ENCODE measurements at regions not wholly inside any gene's neighbourhood (a gene's known extent, or its start where the extent isn't known, plus 50 kb on each side); places are given as distances from the start of the nearest gene placed in this dataset.

DNA sequence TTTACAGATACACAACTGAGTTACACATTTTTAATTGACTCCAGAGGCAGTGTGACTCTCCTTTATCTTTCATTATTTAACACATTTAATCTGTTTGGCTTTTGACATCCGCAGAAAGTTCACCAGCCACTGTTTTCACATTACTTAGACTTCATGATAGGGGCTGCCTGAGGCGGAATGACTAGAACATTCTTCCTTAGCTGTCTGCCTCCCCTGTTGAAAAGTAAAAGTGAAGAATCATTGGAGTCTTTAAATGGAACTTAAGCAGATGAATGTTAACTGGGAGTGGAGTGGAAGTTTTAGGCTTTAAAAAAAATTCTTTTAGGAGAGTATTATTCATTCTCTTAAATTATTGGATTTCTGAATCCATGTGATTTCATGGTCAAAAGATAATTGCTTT lies 229.2 kb upstream of the MTNR1B start:
- H3K27me3 ChIP-seq (ENCODE audit: control insufficient read depth in 5 of 5, insufficient read depth in 4 of 5, low read length in 5 of 5), result no peaks in the 10 kb centered on the region
- no peak overlapping the region for H3K9ac ChIP-seq (ENCODE audit: low read length in 5 of 5)
- H3K4me3 ChIP-seq (ENCODE audit: low read depth in 1 of 5, low read length in 5 of 5), result no peak overlapping the region
- peaks cover 0 to 24% (median 15%) of the 10 kb centered on the region in 5 donors for H3K4me1 ChIP-seq (ENCODE audit: control insufficient read depth in 5 of 5, insufficient read depth in 5 of 5, low read length in 5 of 5)
- no peaks in the 10 kb centered on the region for H3K9me3 ChIP-seq (ENCODE audit: control insufficient read depth in 5 of 5, low read length in 5 of 5)
- peak overlapping the region; percentile 87 for H3K27ac ChIP-seq (ENCODE audit: low read depth, low read length)
- H3K36me3 ChIP-seq (ENCODE audit: control insufficient read depth in 5 of 5, insufficient read depth in 5 of 5, low read length in 5 of 5), result no peaks in the 10 kb centered on the region

DNA sequence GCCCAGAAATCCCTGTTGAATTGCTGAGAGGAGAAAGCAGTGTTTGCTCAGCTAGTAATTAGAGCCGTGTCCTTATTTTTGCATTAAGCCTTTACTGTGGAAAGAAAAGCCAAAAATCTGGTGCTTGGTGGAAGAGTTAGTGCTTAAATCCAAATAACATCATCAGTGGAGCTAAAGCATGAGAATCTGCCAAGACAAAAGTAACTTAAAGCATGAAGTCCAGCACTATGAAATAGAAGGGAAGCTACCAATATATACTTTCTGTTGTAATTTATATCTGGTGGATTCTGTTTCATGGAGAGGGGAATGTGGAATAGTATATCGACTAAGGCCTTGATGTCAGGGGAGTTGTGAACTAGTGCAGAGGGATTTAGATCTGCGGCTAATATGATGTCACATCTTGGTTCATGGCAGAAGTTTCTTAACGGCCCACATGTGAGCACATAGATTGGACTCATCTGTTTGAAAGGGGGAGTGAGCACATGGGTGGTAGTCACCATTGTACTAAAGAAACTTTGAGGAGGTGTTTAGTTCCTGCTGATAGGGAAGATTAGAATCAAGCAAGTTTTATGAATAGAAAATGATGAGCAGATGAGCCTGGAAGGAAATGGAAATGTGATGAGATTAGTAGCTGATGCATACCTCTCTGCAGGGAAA lies 224.4 kb upstream of the MTNR1B start:
- Histone ChIP-seq H3K36me3 (ENCODE audit: control insufficient read depth in 5 of 5, insufficient read depth in 5 of 5, low read length in 5 of 5) (no peaks in the 10 kb centered on the region), H3K27me3 (ENCODE audit: control insufficient read depth in 5 of 5, insufficient read depth in 4 of 5, low read length in 5 of 5) (no peaks in the 10 kb centered on the region), H3K4me3 (ENCODE audit: low read depth in 1 of 5, low read length in 5 of 5) (no peak overlapping the region), H3K9me3 (ENCODE audit: control insufficient read depth in 5 of 5, low read length in 5 of 5) (no peaks in the 10 kb centered on the region), H3K27ac (ENCODE audit: low read depth, low read length) (no peak overlapping the region), H3K9ac (ENCODE audit: low read length in 5 of 5) (no peak overlapping the region), H3K4me1 (ENCODE audit: control insufficient read depth in 5 of 5, insufficient read depth in 5 of 5, low read length in 5 of 5) (peaks cover 0 to 7% (median 2%) of the 10 kb centered on the region in 5 donors)

DNA sequence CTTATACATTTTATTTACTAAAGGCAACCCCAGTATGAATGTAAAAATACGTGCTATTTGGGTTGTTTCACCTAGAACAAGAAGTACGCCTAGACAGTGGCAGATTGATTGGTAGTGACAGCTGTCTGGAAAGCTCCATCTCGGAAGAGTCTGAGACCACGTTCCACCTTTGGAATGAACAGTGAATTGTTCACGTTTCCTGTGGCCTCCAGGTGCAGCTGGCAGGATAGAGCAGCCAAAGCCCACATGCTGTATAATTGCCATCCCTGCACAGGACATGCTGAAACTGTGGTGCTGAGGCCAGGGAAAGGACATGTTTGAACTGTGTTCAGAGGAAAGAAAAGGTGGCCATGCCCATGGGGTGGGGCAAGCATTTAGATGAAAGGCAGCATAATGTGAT lies 218.7 kb upstream of the MTNR1B start:
- no peaks in the 10 kb centered on the region for H3K9me3 ChIP-seq (ENCODE audit: control insufficient read depth in 5 of 5, low read length in 5 of 5)
- H3K9ac ChIP-seq (ENCODE audit: low read length in 5 of 5), result no peak overlapping the region
- H3K4me1 ChIP-seq (ENCODE audit: control insufficient read depth in 5 of 5, insufficient read depth in 5 of 5, low read length in 5 of 5), result peaks cover 2 to 12% (median 10%) of the 10 kb centered on the region in 5 donors
- peaks cover 0 to 3% (median 0%) of the 10 kb centered on the region in 5 donors for H3K27me3 ChIP-seq (ENCODE audit: control insufficient read depth in 5 of 5, insufficient read depth in 4 of 5, low read length in 5 of 5)
- no peaks in the 10 kb centered on the region for H3K36me3 ChIP-seq (ENCODE audit: control insufficient read depth in 5 of 5, insufficient read depth in 5 of 5, low read length in 5 of 5)
- H3K27ac ChIP-seq (ENCODE audit: low read depth, low read length), result no peak overlapping the region
- H3K4me3 ChIP-seq (ENCODE audit: low read depth in 1 of 5, low read length in 5 of 5), result no peak overlapping the region

DNA sequence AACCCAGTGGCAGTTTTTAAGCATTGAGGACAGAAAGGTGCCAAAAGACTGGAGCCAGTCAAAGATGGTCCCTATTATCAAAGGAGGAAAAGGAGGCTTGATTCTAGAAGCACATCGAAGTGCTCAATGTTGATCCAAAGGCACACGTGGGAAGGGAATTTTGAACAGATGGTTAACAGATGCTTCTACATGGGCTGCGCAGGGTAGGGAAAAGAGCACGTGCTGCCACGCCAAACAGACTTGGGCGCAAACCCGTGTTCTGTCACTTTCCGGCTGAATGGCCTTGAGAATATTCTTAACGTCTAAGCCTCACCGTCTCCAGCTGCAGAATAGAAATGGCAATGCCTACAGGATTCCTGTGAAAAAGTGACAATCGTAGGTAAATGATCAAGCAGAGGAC lies 217.9 kb upstream of the MTNR1B start:
- Histone ChIP-seq H3K27ac (ENCODE audit: low read depth, low read length) (no peak overlapping the region), H3K4me1 (ENCODE audit: control insufficient read depth in 5 of 5, insufficient read depth in 5 of 5, low read length in 5 of 5) (peaks cover 2 to 12% (median 10%) of the 10 kb centered on the region in 5 donors), H3K27me3 (ENCODE audit: control insufficient read depth in 5 of 5, insufficient read depth in 4 of 5, low read length in 5 of 5) (peaks cover 0 to 3% (median 0%) of the 10 kb centered on the region in 5 donors), H3K9me3 (ENCODE audit: control insufficient read depth in 5 of 5, low read length in 5 of 5) (no peaks in the 10 kb centered on the region), H3K9ac (ENCODE audit: low read length in 5 of 5) (no peak overlapping the region), H3K4me3 (ENCODE audit: low read depth in 1 of 5, low read length in 5 of 5) (no peak overlapping the region), H3K36me3 (ENCODE audit: control insufficient read depth in 5 of 5, insufficient read depth in 5 of 5, low read length in 5 of 5) (no peaks in the 10 kb centered on the region)

DNA sequence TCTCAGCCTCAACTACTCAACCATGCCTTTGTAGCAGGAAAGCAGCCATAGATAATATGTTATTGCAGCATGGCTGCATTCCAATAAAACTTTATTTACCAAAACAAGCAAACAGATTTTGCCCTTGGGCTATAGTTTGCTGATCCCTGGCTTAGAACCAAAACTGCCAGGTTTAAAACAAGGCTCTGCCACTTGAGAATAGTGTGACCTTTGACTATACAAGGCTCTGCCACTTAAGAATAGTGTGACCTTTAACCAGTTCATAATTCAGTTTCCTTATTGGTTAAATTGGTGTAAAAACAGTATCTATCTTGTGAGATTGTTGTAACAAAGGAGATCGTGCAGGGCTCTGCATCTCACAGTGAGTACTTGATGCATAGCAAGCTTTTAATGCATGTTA lies 217.3 kb upstream of the MTNR1B start:
- no peak overlapping the region for H3K9ac ChIP-seq (ENCODE audit: low read length in 5 of 5)
- H3K4me3 ChIP-seq (ENCODE audit: low read depth in 1 of 5, low read length in 5 of 5), result no peak overlapping the region
- no peaks in the 10 kb centered on the region for H3K9me3 ChIP-seq (ENCODE audit: control insufficient read depth in 5 of 5, low read length in 5 of 5)
- H3K4me1 ChIP-seq (ENCODE audit: control insufficient read depth in 5 of 5, insufficient read depth in 5 of 5, low read length in 5 of 5), result peaks cover 2 to 12% (median 10%) of the 10 kb centered on the region in 5 donors
- no peak overlapping the region for H3K27ac ChIP-seq (ENCODE audit: low read depth, low read length)
- peaks cover 0 to 3% (median 0%) of the 10 kb centered on the region in 5 donors for H3K27me3 ChIP-seq (ENCODE audit: control insufficient read depth in 5 of 5, insufficient read depth in 4 of 5, low read length in 5 of 5)
- H3K36me3 ChIP-seq (ENCODE audit: control insufficient read depth in 5 of 5, insufficient read depth in 5 of 5, low read length in 5 of 5), result no peaks in the 10 kb centered on the region

DNA sequence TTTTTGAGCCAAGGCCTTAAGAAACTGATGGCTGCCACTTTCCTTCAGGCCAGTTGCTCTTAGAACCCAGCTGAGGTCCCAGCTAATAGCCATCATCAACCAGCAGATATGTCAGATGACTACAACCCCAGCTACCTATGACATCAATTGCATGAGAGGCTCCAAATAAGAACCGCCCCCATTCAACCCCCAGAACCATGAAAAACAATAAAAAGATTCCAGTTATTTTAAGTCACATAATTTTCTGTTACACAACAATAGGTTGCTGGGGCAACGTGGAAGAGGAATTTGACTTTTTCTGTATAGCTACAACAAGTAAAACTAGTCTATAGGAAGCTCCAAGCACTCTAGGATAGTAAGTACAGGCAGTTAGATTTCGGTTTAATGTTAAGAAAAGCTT lies 216.3 kb upstream of the MTNR1B start:
- no peak overlapping the region for H3K27ac ChIP-seq (ENCODE audit: low read depth, low read length)
- H3K4me1 ChIP-seq (ENCODE audit: control insufficient read depth in 5 of 5, insufficient read depth in 5 of 5, low read length in 5 of 5), result peaks cover 2 to 14% (median 12%) of the 10 kb centered on the region in 5 donors
- no peak overlapping the region for H3K9ac ChIP-seq (ENCODE audit: low read length in 5 of 5)
- H3K27me3 ChIP-seq (ENCODE audit: control insufficient read depth in 5 of 5, insufficient read depth in 4 of 5, low read length in 5 of 5), result peaks cover 0 to 3% (median 0%) of the 10 kb centered on the region in 5 donors
- H3K4me3 ChIP-seq (ENCODE audit: low read depth in 1 of 5, low read length in 5 of 5), result no peak overlapping the region
- H3K9me3 ChIP-seq (ENCODE audit: control insufficient read depth in 5 of 5, low read length in 5 of 5), result no peaks in the 10 kb centered on the region
- H3K36me3 ChIP-seq (ENCODE audit: control insufficient read depth in 5 of 5, insufficient read depth in 5 of 5, low read length in 5 of 5), result no peaks in the 10 kb centered on the region

DNA sequence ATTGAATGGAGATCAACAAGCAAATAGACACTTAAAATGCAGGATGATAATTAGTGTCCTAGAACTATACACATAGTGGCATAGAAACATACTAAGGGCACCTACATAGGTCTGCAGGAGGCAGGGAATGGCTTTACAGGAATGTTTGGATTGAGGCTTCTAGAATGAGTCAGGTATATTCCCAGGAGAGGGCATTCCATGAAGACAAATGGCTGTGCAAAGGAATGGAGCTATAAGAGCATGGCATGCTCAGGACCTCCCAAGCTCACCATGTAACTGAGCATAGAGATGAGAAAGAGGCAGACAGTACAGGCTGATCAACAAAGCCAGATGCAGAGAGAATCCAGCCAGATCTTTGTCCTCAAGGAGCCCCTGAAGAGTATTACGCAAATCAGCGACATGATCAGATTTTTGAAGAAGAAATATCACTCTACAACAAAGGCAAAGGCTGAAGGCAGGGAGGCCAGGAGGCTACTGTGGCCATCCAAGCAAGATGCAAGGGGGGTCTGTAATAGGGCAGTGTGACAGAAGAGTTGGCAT lies 211.1 kb upstream of the MTNR1B start:
- no peak overlapping the region for H3K27ac ChIP-seq (ENCODE audit: low read depth, low read length)
- H3K9ac ChIP-seq (ENCODE audit: low read length in 5 of 5), result no peak overlapping the region
- H3K9me3 ChIP-seq (ENCODE audit: control insufficient read depth in 5 of 5, low read length in 5 of 5), result no peaks in the 10 kb centered on the region
- no peak overlapping the region for H3K4me3 ChIP-seq (ENCODE audit: low read depth in 1 of 5, low read length in 5 of 5)
- no peaks in the 10 kb centered on the region for H3K27me3 ChIP-seq (ENCODE audit: control insufficient read depth in 5 of 5, insufficient read depth in 4 of 5, low read length in 5 of 5)
- peaks cover 0 to 21% (median 14%) of the 10 kb centered on the region in 5 donors for H3K4me1 ChIP-seq (ENCODE audit: control insufficient read depth in 5 of 5, insufficient read depth in 5 of 5, low read length in 5 of 5)
- H3K36me3 ChIP-seq (ENCODE audit: control insufficient read depth in 5 of 5, insufficient read depth in 5 of 5, low read length in 5 of 5), result no peaks in the 10 kb centered on the region

DNA sequence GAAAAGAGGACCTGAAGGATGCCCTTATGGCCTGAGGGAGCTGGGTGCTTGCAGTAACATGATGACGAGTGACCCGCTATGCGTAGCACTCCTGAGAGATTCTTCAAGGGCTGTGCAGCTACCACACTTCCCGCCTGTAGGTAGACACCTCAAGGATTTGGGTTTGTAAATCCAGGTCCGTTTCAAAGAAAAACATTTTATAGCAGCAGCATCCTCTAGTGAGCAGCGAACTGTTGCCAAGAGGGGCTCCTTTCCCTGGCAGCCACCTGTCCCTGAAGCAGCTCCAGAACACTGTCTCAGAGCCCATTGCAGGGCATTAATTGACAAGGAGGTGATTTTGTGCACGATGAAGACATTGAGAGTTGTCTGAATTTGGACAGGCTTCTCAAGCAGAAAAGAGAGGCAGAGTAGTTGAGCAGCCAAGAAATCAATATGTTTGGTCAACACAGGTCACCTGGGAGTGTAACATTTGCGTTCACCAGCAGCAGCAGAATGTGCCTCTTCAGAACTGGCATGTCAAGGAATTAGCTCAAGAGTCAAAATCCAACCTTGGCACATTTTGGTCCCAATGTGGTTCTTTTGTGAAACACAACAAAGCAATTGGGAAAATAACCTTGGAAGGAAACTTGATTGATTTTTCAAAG lies 209.8 kb upstream of the MTNR1B start:
- Histone ChIP-seq H3K4me3 (ENCODE audit: low read depth in 1 of 5, low read length in 5 of 5) (no peak overlapping the region), H3K4me1 (ENCODE audit: control insufficient read depth in 5 of 5, insufficient read depth in 5 of 5, low read length in 5 of 5) (peaks cover 0 to 21% (median 14%) of the 10 kb centered on the region in 5 donors), H3K9ac (ENCODE audit: low read length in 5 of 5) (no peak overlapping the region), H3K27me3 (ENCODE audit: control insufficient read depth in 5 of 5, insufficient read depth in 4 of 5, low read length in 5 of 5) (no peaks in the 10 kb centered on the region), H3K27ac (ENCODE audit: low read depth, low read length) (no peak overlapping the region), H3K9me3 (ENCODE audit: control insufficient read depth in 5 of 5, low read length in 5 of 5) (no peaks in the 10 kb centered on the region), H3K36me3 (ENCODE audit: control insufficient read depth in 5 of 5, insufficient read depth in 5 of 5, low read length in 5 of 5) (no peaks in the 10 kb centered on the region)

DNA sequence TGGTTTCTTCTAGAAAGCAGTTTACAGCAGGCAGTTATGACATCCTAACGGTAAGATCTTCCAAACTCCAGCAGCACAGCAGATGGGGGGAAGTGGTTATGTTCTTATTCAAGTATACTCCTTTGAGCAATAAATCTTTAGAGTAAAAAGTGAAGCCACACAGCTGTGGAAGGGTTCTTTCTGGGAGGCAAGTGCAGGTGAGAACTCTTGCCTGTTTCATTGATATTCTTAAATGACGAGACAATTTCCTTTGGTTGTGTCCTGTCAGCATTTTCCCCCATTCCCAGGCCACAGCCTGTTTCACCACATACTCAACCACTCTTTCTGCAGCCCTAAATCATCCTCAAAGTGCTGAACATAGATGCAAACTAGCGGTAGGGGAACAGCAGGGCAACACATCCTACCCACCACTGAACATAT lies 207.3 kb upstream of the MTNR1B start:
- Histone ChIP-seq H3K36me3 (ENCODE audit: control insufficient read depth in 5 of 5, insufficient read depth in 5 of 5, low read length in 5 of 5) (no peaks in the 10 kb centered on the region), H3K27ac (ENCODE audit: low read depth, low read length) (no peak overlapping the region), H3K4me1 (ENCODE audit: control insufficient read depth in 5 of 5, insufficient read depth in 5 of 5, low read length in 5 of 5) (peaks cover 2 to 32% (median 20%) of the 10 kb centered on the region in 5 donors), H3K9me3 (ENCODE audit: control insufficient read depth in 5 of 5, low read length in 5 of 5) (no peaks in the 10 kb centered on the region), H3K4me3 (ENCODE audit: low read depth in 1 of 5, low read length in 5 of 5) (no peak overlapping the region), H3K27me3 (ENCODE audit: control insufficient read depth in 5 of 5, insufficient read depth in 4 of 5, low read length in 5 of 5) (no peaks in the 10 kb centered on the region), H3K9ac (ENCODE audit: low read length in 5 of 5) (no peak overlapping the region)

DNA sequence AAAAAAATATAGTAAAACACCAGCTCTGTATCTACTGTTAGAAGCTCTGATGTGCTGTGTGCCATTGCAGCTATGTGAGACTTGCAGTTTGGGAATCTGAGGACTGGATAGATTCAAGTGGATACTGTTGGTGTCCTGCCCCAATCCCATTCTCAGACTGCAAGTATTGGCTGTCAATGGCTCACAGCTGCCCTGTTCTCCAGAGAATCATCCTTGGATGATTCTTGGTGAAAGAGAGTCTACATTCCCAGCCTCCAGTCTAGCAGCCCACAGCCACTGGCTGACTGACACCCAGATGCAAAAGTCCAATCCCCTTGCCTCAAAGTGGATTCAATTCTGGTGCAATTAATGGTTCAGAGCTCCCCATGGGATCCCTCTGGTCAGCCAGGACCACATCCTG lies 206.1 kb upstream of the MTNR1B start:
- H3K27ac ChIP-seq (ENCODE audit: low read depth, low read length), result no peak overlapping the region
- H3K4me3 ChIP-seq (ENCODE audit: low read depth in 1 of 5, low read length in 5 of 5), result no peak overlapping the region
- H3K36me3 ChIP-seq (ENCODE audit: control insufficient read depth in 5 of 5, insufficient read depth in 5 of 5, low read length in 5 of 5), result no peaks in the 10 kb centered on the region

More for the DNA sequence above, 206.1 kb upstream of the MTNR1B start:
- Histone ChIP-seq H3K4me1 (ENCODE audit: control insufficient read depth in 5 of 5, insufficient read depth in 5 of 5, low read length in 5 of 5) (peaks cover 2 to 40% (median 28%) of the 10 kb centered on the region in 5 donors), H3K9ac (ENCODE audit: low read length in 5 of 5) (no peak overlapping the region), H3K27me3 (ENCODE audit: control insufficient read depth in 5 of 5, insufficient read depth in 4 of 5, low read length in 5 of 5) (no peaks in the 10 kb centered on the region), H3K9me3 (ENCODE audit: control insufficient read depth in 5 of 5, low read length in 5 of 5) (no peaks in the 10 kb centered on the region)
